ENCODE measurements at regions not wholly inside any gene's neighbourhood (a gene's known extent, or its start where the extent isn't known, plus 50 kb on each side); places are given as distances from the start of the nearest gene placed in this dataset.
"Not testable (repeated sequence)": the region's sequence is repeated elsewhere in the genome, so short reads cannot be mapped to it uniquely, and the experiment has no call there.

DNA sequence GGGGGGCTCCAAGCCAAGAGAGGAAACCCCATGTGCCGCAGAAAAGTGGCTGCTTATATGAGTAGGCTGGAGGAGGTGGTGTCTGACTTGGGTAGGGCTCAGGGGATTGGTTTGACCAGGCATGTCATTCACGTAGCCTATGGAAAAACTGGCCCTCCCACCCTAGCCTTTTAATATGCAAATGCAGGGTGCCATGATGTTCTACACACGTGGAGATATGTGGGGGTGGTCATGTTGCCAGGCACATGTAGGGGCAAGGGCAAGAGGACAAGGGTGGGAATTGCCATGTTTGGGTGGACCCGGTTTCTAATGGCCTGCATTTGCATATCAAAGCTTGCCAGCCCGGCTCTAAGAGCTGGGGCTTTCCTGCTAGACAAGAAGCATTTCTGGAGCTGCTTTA is 86.9 kb upstream of the SHISA3 start:
- peaks cover 11 to 14% of the 10 kb centered on the region in 2 donors for H3K4me1 ChIP-seq
- TF ChIP-seq, protein P1, sequence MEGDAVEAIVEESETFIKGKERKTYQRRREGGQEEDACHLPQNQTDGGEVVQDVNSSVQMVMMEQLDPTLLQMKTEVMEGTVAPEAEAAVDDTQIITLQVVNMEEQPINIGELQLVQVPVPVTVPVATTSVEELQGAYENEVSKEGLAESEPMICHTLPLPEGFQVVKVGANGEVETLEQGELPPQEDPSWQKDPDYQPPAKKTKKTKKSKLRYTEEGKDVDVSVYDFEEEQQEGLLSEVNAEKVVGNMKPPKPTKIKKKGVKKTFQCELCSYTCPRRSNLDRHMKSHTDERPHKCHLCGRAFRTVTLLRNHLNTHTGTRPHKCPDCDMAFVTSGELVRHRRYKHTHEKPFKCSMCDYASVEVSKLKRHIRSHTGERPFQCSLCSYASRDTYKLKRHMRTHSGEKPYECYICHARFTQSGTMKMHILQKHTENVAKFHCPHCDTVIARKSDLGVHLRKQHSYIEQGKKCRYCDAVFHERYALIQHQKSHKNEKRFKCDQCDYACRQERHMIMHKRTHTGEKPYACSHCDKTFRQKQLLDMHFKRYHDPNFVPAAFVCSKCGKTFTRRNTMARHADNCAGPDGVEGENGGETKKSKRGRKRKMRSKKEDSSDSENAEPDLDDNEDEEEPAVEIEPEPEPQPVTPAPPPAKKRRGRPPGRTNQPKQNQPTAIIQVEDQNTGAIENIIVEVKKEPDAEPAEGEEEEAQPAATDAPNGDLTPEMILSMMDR (IDR thresholded peaks at IDR 0.05), result no peak
- TF ChIP-seq POLR2A (IDR thresholded peaks at IDR 0.05), result no peak
- no peaks in the 10 kb centered on the region for H3K27me3 ChIP-seq
- no peak overlapping the region for H3K4me3 ChIP-seq (replicated peaks in 1 of 3)
- intact Hi-C loops (cut with DNase I), result no loop called here
- no peaks in the 10 kb centered on the region for H3K36me3 ChIP-seq
- H3K27ac ChIP-seq, result no peak overlapping the region
- 68 to 74% methylated on average over 5 of the region's 5 CpGs for WGBS, 2 donors
- H3K9me3 ChIP-seq, result no peaks in the 10 kb centered on the region
- DNase-seq, result no peak

GRCh38 chr4:42310806-42311205 is 86.5 kb upstream of the SHISA3 start:
- H3K27ac ChIP-seq, result no peak overlapping the region
- 93 to 98% methylated on average over 5 of the region's 5 CpGs for WGBS, 2 donors
- no peaks in the 10 kb centered on the region for H3K9me3 ChIP-seq
- DNase-seq, result no peak
- no peaks in the 10 kb centered on the region for H3K27me3 ChIP-seq
- TF ChIP-seq, protein P1 (IDR thresholded peaks at IDR 0.05), result no peak
- no peak for TF ChIP-seq POLR2A (IDR thresholded peaks at IDR 0.05)
- peaks cover 11% of the 10 kb centered on the region in 2 donors for H3K4me1 ChIP-seq
- no peaks in the 10 kb centered on the region for H3K36me3 ChIP-seq
- intact Hi-C loops (cut with DNase I), result no loop called here
- H3K4me3 ChIP-seq (replicated peaks in 1 of 3), result no peak overlapping the region

GRCh38 chr4:42311591-42311990 is 85.7 kb upstream of the SHISA3 start:
- Histone ChIP-seq H3K36me3 (no peaks in the 10 kb centered on the region), H3K9me3 (no peaks in the 10 kb centered on the region), H3K27me3 (no peaks in the 10 kb centered on the region), H3K4me3 (replicated peaks in 1 of 3) (no peak overlapping the region), H3K27ac (no peak overlapping the region), H3K4me1 (peaks cover 3 to 6% of the 10 kb centered on the region in 2 donors)
- 74 to 79% methylated on average over 3 of the region's 3 CpGs for WGBS, 2 donors
- intact Hi-C loops (cut with DNase I), result no loop called here
- TF ChIP-seq, protein P1 (IDR thresholded peaks at IDR 0.05), result no peak
- TF ChIP-seq POLR2A (IDR thresholded peaks at IDR 0.05), result no peak
- DNase-seq, result no peak

- H3K9me3 ChIP-seq; H3K36me3 ChIP-seq; H3K27ac ChIP-seq; H3K27me3 ChIP-seq; DNase-seq; intact Hi-C loops (cut with DNase I); H3K4me3 ChIP-seq (replicated peaks in 1 of 3); H3K4me1 ChIP-seq: not testable (repeated sequence)
- 90 to 96% methylated on average over 6 of the region's 6 CpGs for WGBS, 2 donors
Measured at GRCh38 chr4:42313420-42313819, 83.9 kb upstream of the SHISA3 start.

DNA sequence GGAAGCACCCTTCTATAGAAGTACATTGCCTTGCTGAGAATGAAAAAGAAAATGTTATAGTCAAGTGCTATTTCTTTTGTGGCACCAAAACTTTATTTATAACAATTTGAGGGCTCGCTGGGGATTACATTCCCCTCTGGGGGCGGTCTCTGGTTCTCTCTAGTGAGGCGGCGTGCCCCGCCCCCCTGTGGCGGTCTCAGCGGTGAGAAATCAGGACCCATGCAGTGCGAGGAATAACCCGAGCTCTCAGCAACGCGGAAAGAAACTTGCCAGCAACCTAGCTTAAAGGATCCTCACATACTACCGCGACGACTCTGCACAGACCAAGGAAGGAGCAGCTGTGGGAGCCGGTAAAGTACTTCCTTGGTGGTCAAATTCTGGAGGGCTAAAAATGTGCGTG is 83.4 kb upstream of the SHISA3 start:
- Histone ChIP-seq H3K4me3 (replicated peaks in 1 of 3) (no peak overlapping the region), H3K27ac (no peak overlapping the region), H3K9me3 (no peaks in the 10 kb centered on the region), H3K36me3 (no peaks in the 10 kb centered on the region), H3K27me3 (no peaks in the 10 kb centered on the region), H3K4me1 (no peaks in the 10 kb centered on the region)
- DNase-seq, result no peak
- intact Hi-C loops (cut with DNase I), result no loop called here
- WGBS, 2 donors, result 92 to 96% methylated on average over 11 to 16 of the region's 16 CpGs
- no peak for TF ChIP-seq POLR2A (IDR thresholded peaks at IDR 0.05)
- TF ChIP-seq, protein P1 (IDR thresholded peaks at IDR 0.05), result no peak

- H3K27ac ChIP-seq, result no peak overlapping the region
- intact Hi-C loops (cut with DNase I), result no loop called here
- no peak overlapping the region for H3K4me3 ChIP-seq (replicated peaks in 1 of 3)
- no peak for DNase-seq
- H3K4me1 ChIP-seq, result no peaks in the 10 kb centered on the region
- H3K27me3 ChIP-seq, result no peaks in the 10 kb centered on the region
- no peak for TF ChIP-seq POLR2A (IDR thresholded peaks at IDR 0.05)
- TF ChIP-seq, protein P1 (IDR thresholded peaks at IDR 0.05), result no peak
- H3K9me3 ChIP-seq, result no peaks in the 10 kb centered on the region
- 91 to 93% methylated on average over 25 to 27 of the region's 28 CpGs for WGBS, 2 donors
- no peaks in the 10 kb centered on the region for H3K36me3 ChIP-seq
Measured at GRCh38 chr4:42315231-42315630, 82.1 kb upstream of the SHISA3 start.
